HCT116 (cell line): ENCODE measurements at regions not wholly inside any gene's neighbourhood (a gene's known extent, or its start where the extent isn't known, plus 50 kb on each side); places are given as distances from the start of the nearest gene placed in this dataset.

Source experiments
- ATAC-seq: fragments of 200-7000 bp; cut with Tn5 transposase; 2 replicates; pipeline ENCODE4 v1.9.1; 2020; ENCODE audit warnings: mild to moderate bottlenecking, moderate library complexity
- BruUV-seq: library from RNA; stranded (reverse); fragments of 400-500 nt; replicated peaks from 2 replicates; lab custom pipeline; 2021; lab: Mats Ljungman, UMichigan
- CTCF ChIA-PET: fragments of 300-600 bp; sonication (Branson Sonifier 250); formaldehyde crosslinking; loops from one replicate; lab custom pipeline; 2021; ENCODE audit warnings: antibody characterized with exemption; lab: Charles Lee
- POLR2A ChIA-PET: fragments of 300-600, 350-600 bp; sonication (Branson Sonifier 250); formaldehyde crosslinking; loops from one replicate; lab custom pipeline; 2021; ENCODE audit warnings: antibody characterized with exemption; lab: Charles Lee
- RAD21 ChIA-PET, 2 experiments: fragments of 300-600 bp; sonication (Branson Sonifier 250); formaldehyde crosslinking; loops; one replicate each; lab custom pipeline; 2023; ENCODE audit warnings: low total read pairs in 2 of 2; ENCODE audit not compliant: uncharacterized antibody in 2 of 2, unreplicated experiment in 2 of 2, low non-redundant PET in 1 of 2; lab: Charles Lee
- DNase-seq: peaks from one replicate; pipeline ENCODE4 v3.0.0-alpha.2; 2010; ENCODE audit warnings: low read depth, low spot score
- H2AFZ ChIP-seq: fragments of 200-600 bp; shearing (Covaris generic), sonication (generic); 2 replicates; pipeline ENCODE4 v1.6.1; 2017; ENCODE audit warnings: low read depth, mixed run types, mixed read lengths, antibody characterized with exemption, low read length; ENCODE audit not compliant: poor library complexity, severe bottlenecking
- H3K27ac ChIP-seq: 2 replicates; pipeline ENCODE4 v1.5.1; 2012; ENCODE audit warnings: low read depth, low read length
- H3K27me3 ChIP-seq: fragments of 200-600 bp; sonication (generic); 2 replicates; pipeline ENCODE4 v1.6.1; 2016; ENCODE audit warnings: mixed run types, low read length, mixed read lengths; ENCODE audit not compliant: insufficient read depth
- H3K36me3 ChIP-seq, 2 experiments: fragments of 200-500 bp in 1 of 2; fragments of 200-600 bp in 1 of 2; sonication (Bioruptor generic) in 1 of 2; sonication (generic) in 1 of 2; 2 replicates each; pipeline versions ENCODE4 v1.5.1 to v1.6.1; 2014 to 2016; ENCODE audit warnings: low read length in 2 of 2, inconsistent platforms in 1 of 2, mixed read lengths in 1 of 2, mixed run types in 1 of 2; ENCODE audit not compliant: insufficient read depth in 2 of 2, control insufficient read depth in 1 of 2
- H3K4me1 ChIP-seq, 2 experiments: fragments of 200-600 bp in 1 of 2; sonication (generic) in 1 of 2; 2 replicates each; pipeline versions ENCODE4 v1.5.1 to v1.6.1; 2012 to 2017; ENCODE audit warnings: low read length in 2 of 2, inconsistent platforms in 1 of 2, mild to moderate bottlenecking in 1 of 2, mixed read lengths in 1 of 2, mixed run types in 1 of 2, moderate library complexity in 1 of 2; ENCODE audit not compliant: insufficient read depth in 2 of 2, control insufficient read depth in 1 of 2
- H3K4me2 ChIP-seq: fragments of 200-600 bp; sonication (generic); 2 replicates; pipeline ENCODE4 v1.6.1; 2017; ENCODE audit warnings: mixed run types, low read length, mixed read lengths
- H3K4me3 ChIP-seq, 2 experiments: fragments of 200-600 bp in 1 of 2; sonication (generic) in 1 of 2; replicated peaks in 1 of 2; 2 replicates each; pipeline ENCODE4 v1.5.1; 2011 to 2016; ENCODE audit warnings: low read length in 2 of 2, control low read depth in 1 of 2, low read depth in 1 of 2, mild to moderate bottlenecking in 1 of 2, mixed read lengths in 1 of 2, mixed run types in 1 of 2
- H3K79me2 ChIP-seq: fragments of 200-600 bp; sonication (generic); 2 replicates; pipeline ENCODE4 v1.6.1; 2017; ENCODE audit warnings: mild to moderate bottlenecking, mixed run types, low read length, moderate library complexity, mixed read lengths; ENCODE audit not compliant: insufficient read depth
- H3K9ac ChIP-seq: fragments of 200-600 bp; sonication (generic); 2 replicates; pipeline ENCODE4 v1.6.1; 2016; ENCODE audit warnings: low read length, mixed read lengths
- H3K9me2 ChIP-seq: fragments of 200-600 bp; sonication (generic), shearing (Covaris generic); 2 replicates; pipeline ENCODE4 v1.6.1; 2017; ENCODE audit warnings: mixed run types, mild to moderate bottlenecking, moderate library complexity; ENCODE audit not compliant: insufficient read depth
- H3K9me3 ChIP-seq, 2 experiments: fragments of 200-500 bp in 1 of 2; fragments of 200-600 bp in 1 of 2; sonication (Bioruptor generic) in 1 of 2; sonication (generic) in 1 of 2; 2 replicates each; pipeline ENCODE4 v1.6.1; 2014 to 2017; ENCODE audit warnings: low read length in 2 of 2, mixed read lengths in 2 of 2, inconsistent platforms in 1 of 2, low read depth in 1 of 2, mild to moderate bottlenecking in 1 of 2, mixed run types in 1 of 2, moderate library complexity in 1 of 2; ENCODE audit not compliant: control insufficient read depth in 1 of 2, insufficient read depth in 1 of 2
- H4K20me1 ChIP-seq: fragments of 200-600 bp; sonication (generic), shearing (Covaris generic); 2 replicates; pipeline ENCODE4 v1.6.1; 2017; ENCODE audit warnings: mixed run types, mild to moderate bottlenecking, moderate library complexity; ENCODE audit not compliant: insufficient read depth
- CBX3 ChIP-seq: IDR thresholded peaks from 2 replicates; pipeline ENCODE4 v1.6.1; 2012; ENCODE audit warnings: low read depth
- CTCF ChIP-seq, 3 experiments: fragments of 200-600 bp in 1 of 3; sonication (generic) in 1 of 3; IDR thresholded peaks in 2 of 3; conservative IDR thresholded peaks in 1 of 3; 2 replicates each; pipeline ENCODE4 v1.5.1; 2012 to 2017; ENCODE audit warnings: low read depth in 2 of 3, low read length in 2 of 3, antibody characterized with exemption in 1 of 3, borderline replicate concordance in 1 of 3, control low read depth in 1 of 3, mild to moderate bottlenecking in 1 of 3, mixed read lengths in 1 of 3, mixed run types in 1 of 3, moderate library complexity in 1 of 3; ENCODE audit not compliant: insufficient read depth in 1 of 3
- EGR1 ChIP-seq: IDR thresholded peaks from 2 replicates; pipeline ENCODE4 v1.6.1; 2012; ENCODE audit warnings: low read depth
- EZH2 ChIP-seq: fragments of 200-600 bp; sonication (generic); IDR thresholded peaks from 2 replicates; pipeline ENCODE4 v1.6.1; 2017; ENCODE audit warnings: antibody characterized with exemption, mixed run types
- EZH2phosphoT487 ChIP-seq: fragments of 200-600 bp; IDR thresholded peaks from 2 replicates; pipeline ENCODE4 v1.6.1; 2018; ENCODE audit warnings: antibody characterized with exemption, borderline replicate concordance
- FOSL1 ChIP-seq: IDR thresholded peaks from 2 replicates; pipeline ENCODE4 v1.6.1; 2012; ENCODE audit warnings: low read depth
- JUND ChIP-seq: IDR thresholded peaks from 2 replicates; pipeline ENCODE4 v1.6.1; 2012
- POLR2A ChIP-seq: IDR thresholded peaks from 2 replicates; pipeline ENCODE4 v1.7.0; 2011; ENCODE audit warnings: borderline replicate concordance; ENCODE audit not compliant: insufficient read depth, insufficient read length; ENCODE audit errors: extremely low read depth
- RAD21 ChIP-seq: IDR thresholded peaks from 2 replicates; pipeline ENCODE4 v1.6.1; 2012; ENCODE audit warnings: low read depth, mild to moderate bottlenecking
- SIN3A ChIP-seq: IDR thresholded peaks from 2 replicates; pipeline ENCODE4 v1.6.1; 2012; ENCODE audit warnings: low read depth
- SRF ChIP-seq: IDR thresholded peaks from 2 replicates; pipeline ENCODE4 v1.6.1; 2012; ENCODE audit warnings: low read depth
- TCF7L2 ChIP-seq: IDR thresholded peaks from 2 replicates; pipeline ENCODE4 v1.7.0; 2011; ENCODE audit warnings: borderline replicate concordance, inconsistent platforms; ENCODE audit not compliant: insufficient read depth, insufficient read length; ENCODE audit errors: extremely low read depth
- YY1 ChIP-seq: IDR thresholded peaks from 2 replicates; pipeline ENCODE4 v1.6.1; 2011; ENCODE audit warnings: low read length, low read depth, moderate library complexity, mild to moderate bottlenecking; ENCODE audit not compliant: insufficient replicate concordance; ENCODE audit errors: extremely low read depth
- ZNF274 ChIP-seq: fragments of 200-500 bp; sonication (Bioruptor generic); IDR thresholded peaks from 2 replicates; pipeline ENCODE4 v1.6.1; 2014; ENCODE audit warnings: mild to moderate bottlenecking, low read depth, low read length, inconsistent platforms
- intact Hi-C: fragments of 100-400 bp; cut with micrococcal nuclease; formaldehyde crosslinking; loops from 2 replicates; pipeline ENCODE4 v1.10.0; 2022
- TF ChIP-seq, protein P1 (sequence below): IDR thresholded peaks from 2 replicates; pipeline ENCODE4 v1.6.1; 2012

GRCh38 chr6:68235326-68235784 lies 399.7 kb upstream of the ADGRB3 start:
- H3K4me2 ChIP-seq: no peak overlapping the region
- no peaks in the 10 kb centered on the region for H3K9me2 ChIP-seq
- intact Hi-C loops: no loop called here
- H3K4me3 ChIP-seq: no peak overlapping the region
- no TSS peak for BruUV-seq
- POLR2A ChIA-PET: no interaction called here
- H3K27me3 ChIP-seq: no peaks in the 10 kb centered on the region
- no peak overlapping the region for H2AFZ ChIP-seq
- no peak for TF ChIP-seq TCF7L2
- TF ChIP-seq EGR1: no peak
- TF ChIP-seq, protein P1, sequence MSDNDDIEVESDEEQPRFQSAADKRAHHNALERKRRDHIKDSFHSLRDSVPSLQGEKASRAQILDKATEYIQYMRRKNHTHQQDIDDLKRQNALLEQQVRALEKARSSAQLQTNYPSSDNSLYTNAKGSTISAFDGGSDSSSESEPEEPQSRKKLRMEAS: no peak
- no peak for TF ChIP-seq CTCF (IDR thresholded peaks at IDR 0.05 in 2 of 3, conservative IDR thresholded peaks at IDR 0.05 in 1 of 3; ENCODE audit: borderline replicate concordance in 1 of 3, insufficient read depth in 1 of 3, low read depth in 2 of 3, low read length in 2 of 3)
- TF ChIP-seq POLR2A: no peak
- no peak for TF ChIP-seq RAD21
- TF ChIP-seq EZH2: no peak
- TF ChIP-seq CBX3: no peak
- no peak for TF ChIP-seq SRF
- no peak for TF ChIP-seq YY1
- TF ChIP-seq ZNF274: no peak
- TF ChIP-seq SIN3A: no peak
- TF ChIP-seq FOSL1: no peak
- TF ChIP-seq EZH2phosphoT487: no peak
- TF ChIP-seq JUND: no peak
- H4K20me1 ChIP-seq: no peaks in the 10 kb centered on the region
- H3K36me3 ChIP-seq: no peaks in the 10 kb centered on the region
- H3K27ac ChIP-seq: no peak overlapping the region
- RAD21 ChIA-PET: no interaction called here
- CTCF ChIA-PET: no interaction called here
- no peaks in the 10 kb centered on the region for H3K79me2 ChIP-seq
- no peak for DNase-seq
- H3K4me1 ChIP-seq: no peaks in the 10 kb centered on the region
- ATAC-seq: no peak
- H3K9ac ChIP-seq: no peak overlapping the region
- peaks cover 4 to 30% of the 10 kb centered on the region in 2 experiments; a peak in 2 of 4 replicates for H3K9me3 ChIP-seq
